A549 (cell line): ENCODE measurements at regions not wholly inside any gene's neighbourhood (a gene's known extent, or its start where the extent isn't known, plus 50 kb on each side); places are given as distances from the start of the nearest gene placed in this dataset.

Experiments used
- ATAC-seq, 2 experiments: fragments of 200-7000 bp in 1 of 2; fragments of >200 bp in 1 of 2; cut with Nextera tagmentation in 1 of 2; cut with Tn5 transposase in 1 of 2; 3 replicates each; pipeline versions ENCODE4 v1.8.0 to v1.9.1; 2018 to 2020; ENCODE audit warnings: mild to moderate bottlenecking in 1 of 2, moderate library complexity in 1 of 2
- CTCF ChIA-PET: fragments of 300-600 bp; sonication (Branson Sonifier 250); formaldehyde crosslinking; extraction: SDS; loops from one replicate; lab custom pipeline; 2021; ENCODE audit warnings: antibody characterized with exemption, inconsistent platforms; lab: Yijun Ruan, JAX
- POLR2A ChIA-PET: fragments of 350-600 bp; formaldehyde crosslinking; extraction: SDS; loops from one replicate; lab custom pipeline; 2021; ENCODE audit warnings: antibody characterized with exemption, inconsistent platforms; lab: Yijun Ruan, JAX
- DNase-seq, 2 experiments: peaks; one replicate each; pipeline versions ENCODE4 v3.0.0 to v3.0.0-alpha.2; 2011 to 2016; ENCODE audit warnings: low read depth in 1 of 2, low spot score in 1 of 2
- FAIRE-seq: peaks from 2 replicates; lab custom pipeline; 2011; peaks lifted over from hg19 to GRCh38; lab: Jason Lieb, UNC
- H3K27ac ChIP-seq, 2 experiments: fragments of >200 bp; sonication (Bioruptor Twin); formaldehyde crosslinking; 3 replicates each; pipeline ENCODE4 v1.5.1; 2016 to 2017
- H3K4me1 ChIP-seq: fragments of >200 bp; sonication (Bioruptor Twin); formaldehyde crosslinking; 3 replicates; pipeline ENCODE4 v1.6.1; 2016
- H3K4me2 ChIP-seq: fragments of >200 bp; sonication (Bioruptor Twin); formaldehyde crosslinking; 3 replicates; pipeline ENCODE4 v1.6.1; 2016
- H3K4me3 ChIP-seq: fragments of >200 bp; sonication (Bioruptor Twin); formaldehyde crosslinking; 3 replicates; pipeline ENCODE4 v1.5.1; 2016
- H3K9me3 ChIP-seq: fragments of >200 bp; sonication (Bioruptor Twin); formaldehyde crosslinking; 3 replicates; pipeline ENCODE4 v1.6.1; 2016
- BCL3 ChIP-seq: fragments of >200 bp; sonication (Bioruptor Twin); formaldehyde crosslinking; IDR thresholded peaks from 3 replicates; pipeline ENCODE4 v1.6.1; 2016
- CEBPB ChIP-seq, 2 experiments: fragments of >200 bp in 1 of 2; sonication (Bioruptor Twin) in 1 of 2; formaldehyde crosslinking in 1 of 2; IDR thresholded peaks; 2 replicates each; pipeline ENCODE4 v1.6.1; 2012 to 2016
- CTCF ChIP-seq: fragments of >200 bp; sonication (Bioruptor Twin); formaldehyde crosslinking; IDR thresholded peaks from 3 replicates; pipeline ENCODE4 v1.5.1; 2016
- EP300 ChIP-seq, 2 experiments: fragments of >200 bp; sonication (Bioruptor Twin); formaldehyde crosslinking; IDR thresholded peaks; 2 replicates in 1 of 2; 3 replicates in 1 of 2; pipeline ENCODE4 v1.6.1; 2016 to 2017
- FOSL2 ChIP-seq, 2 experiments: fragments of 450-650 bp in 1 of 2; fragments of >200 bp in 1 of 2; sonication (Bioruptor Twin) in 1 of 2; formaldehyde crosslinking; IDR thresholded peaks; 2 replicates each; pipeline versions ENCODE4 v1.5.0 to v1.6.1; 2016 to 2020; ENCODE audit warnings: mild to moderate bottlenecking in 1 of 2, moderate library complexity in 1 of 2
- GATA3 ChIP-seq: IDR thresholded peaks from 2 replicates; pipeline ENCODE4 v1.6.1; 2012; ENCODE audit warnings: borderline replicate concordance
- HDAC2 ChIP-seq: fragments of 200-600 bp; sonication (generic); IDR thresholded peaks from 2 replicates; pipeline ENCODE4 v1.6.1; 2016
- HES2 ChIP-seq: fragments of >200 bp; sonication (Bioruptor Twin); formaldehyde crosslinking; IDR thresholded peaks from 2 replicates; pipeline ENCODE4 v1.6.1; 2016
- HOXB13 ChIP-seq: fragments of 250-450 bp; sonication (Bioruptor Pico); IDR thresholded peaks from 2 replicates; pipeline ENCODE4 v1.5.0; 2020; ENCODE audit warnings: low read depth, mild to moderate bottlenecking, moderate library complexity
- KDM1A ChIP-seq: fragments of 200-600 bp; sonication (generic); IDR thresholded peaks from 2 replicates; pipeline ENCODE4 v1.6.1; 2016; ENCODE audit warnings: low read depth, mild to moderate bottlenecking
- KDM5A ChIP-seq: fragments of 200-600 bp; sonication (generic); IDR thresholded peaks from 2 replicates; pipeline ENCODE4 v1.6.1; 2016; ENCODE audit warnings: antibody characterized with exemption, mild to moderate bottlenecking
- NFE2L2 ChIP-seq: fragments of 150-350 bp; conservative IDR thresholded peaks from 2 replicates; pipeline ENCODE4 v1.6.1; 2014; ENCODE audit warnings: low read length
- NPAS2 ChIP-seq: fragments of 250-450 bp; sonication (Bioruptor Pico); IDR thresholded peaks from 2 replicates; pipeline ENCODE4 v1.8.0; 2022; ENCODE audit warnings: mild to moderate bottlenecking, moderate library complexity, borderline replicate concordance
- NR3C1 ChIP-seq: fragments of >200 bp; sonication (Bioruptor Twin); formaldehyde crosslinking; IDR thresholded peaks from 3 replicates; pipeline ENCODE4 v1.6.1; 2017
- TFCP2L1 ChIP-seq: fragments of 250-450 bp; sonication (Bioruptor Pico); IDR thresholded peaks from 2 replicates; pipeline ENCODE4 v1.5.0; 2021; ENCODE audit warnings: mild to moderate bottlenecking
- ZFP36 ChIP-seq: fragments of 450-650 bp; IDR thresholded peaks from 2 replicates; pipeline ENCODE4 v1.6.1; 2014; ENCODE audit warnings: borderline replicate concordance; ENCODE audit not compliant: partially characterized antibody
- WGBS: methylation state at CpG from one replicate; pipeline ENCODE4 v1.1.6; 2017; ENCODE audit errors: missing lambda C conversion rate; 5-methylcytosine and 5-hydroxymethylcytosine counted together

GRCh38 chr15:66631616-66632263, 65.9 kb upstream of the LCTL start:
- Histone ChIP-seq H3K27ac (0 out of 6 replicates have a peak overlapping the region, but pooled peaks of 1 of the 2 experiments have one; percentile 3), H3K4me3 (no peak overlapping the region), H3K4me2 (no peak overlapping the region), H3K4me1 (no peaks in the 10 kb centered on the region), H3K9me3 (no peaks in the 10 kb centered on the region)
- FAIRE-seq (no peak), DNase-seq (no peak), ATAC-seq (no peak)
- ChIA-PET POLR2A (interaction anchor here (1.0 kb wide), 1 partner anchor 220 kb away, joined by 3 read pairs; no protein-coding TSS in a partner anchor), CTCF (interaction anchor here (0.6 to 2.8 kb wide), 8 partner anchors 8 to 106 kb away, joined by 3 to 22 read pairs (median 4); no protein-coding TSS in a partner anchor)
- no peak for TF ChIP-seq BCL3
- no peak for TF ChIP-seq GATA3
- no peak for TF ChIP-seq HOXB13
- no peak for TF ChIP-seq NFE2L2
- no peak for TF ChIP-seq CTCF
- TF ChIP-seq TFCP2L1 = no peak
- TF ChIP-seq KDM5A = no peak
- no peak for TF ChIP-seq HES2
- no peak for TF ChIP-seq NPAS2
- 76% methylated on average over 6 of the region's 7 CpGs for WGBS

GRCh38 chr15:66633041-66633937, 67.5 kb upstream of the LCTL start:
- TF ChIP-seq KDM1A (no peak), FOSL2 (IDR thresholded peaks at IDR 0.05) (no peak), FOSL2 (CRISPR knock-in tag; IDR thresholded peaks at IDR 0.05) (no peak), ZFP36 (no peak), GATA3 (no peak), CEBPB (IDR thresholded peaks at IDR 0.05) (no peak), NR3C1 (no peak)
- FAIRE-seq (no peak), ATAC-seq (peak; percentile 16 to 29; a peak in 4 of 6 replicates), DNase-seq (no peak)
- no peak overlapping the region for H3K4me3 ChIP-seq
- ChIA-PET CTCF (interaction anchor here (0.6 to 7.5 kb wide), 10 partner anchors 7 to 937 kb away, joined by 3 to 67 read pairs (median 4); no protein-coding TSS in a partner anchor), POLR2A (no interaction called here)
- H3K4me1 ChIP-seq = no peaks in the 10 kb centered on the region
- no peaks in the 10 kb centered on the region for H3K9me3 ChIP-seq
- WGBS = 69% methylated on average over 19 of the region's 19 CpGs
- H3K4me2 ChIP-seq = no peak overlapping the region
- no peak overlapping the region; a peak in 1 of 6 replicates for H3K27ac ChIP-seq

GRCh38 chr15:66633938-66634250, 68.1 kb upstream of the LCTL start:
- CTCF ChIA-PET = interaction anchor here (0.6 to 7.5 kb wide), 8 partner anchors 8 to 138 kb away, joined by 3 to 67 read pairs (median 4); no protein-coding TSS in a partner anchor
- TF ChIP-seq EP300 (IDR thresholded peaks at IDR 0.05) (no peak), HDAC2 (no peak), TFCP2L1 (no peak), KDM1A (no peak), KDM5A (no peak)
- no peak for DNase-seq
- no peak for FAIRE-seq
- ATAC-seq = no peak
- Histone ChIP-seq H3K4me2 (no peak overlapping the region), H3K9me3 (no peaks in the 10 kb centered on the region), H3K27ac (no peak overlapping the region; a peak in 1 of 6 replicates), H3K4me1 (no peaks in the 10 kb centered on the region), H3K4me3 (no peak overlapping the region)
- POLR2A ChIA-PET = no interaction called here
- 83% methylated on average over 3 of the region's 3 CpGs for WGBS
